ENCODE measurements at regions not wholly inside any gene's neighbourhood (a gene's known extent, or its start where the extent isn't known, plus 50 kb on each side); places are given as distances from the start of the nearest gene placed in this dataset.

DNA sequence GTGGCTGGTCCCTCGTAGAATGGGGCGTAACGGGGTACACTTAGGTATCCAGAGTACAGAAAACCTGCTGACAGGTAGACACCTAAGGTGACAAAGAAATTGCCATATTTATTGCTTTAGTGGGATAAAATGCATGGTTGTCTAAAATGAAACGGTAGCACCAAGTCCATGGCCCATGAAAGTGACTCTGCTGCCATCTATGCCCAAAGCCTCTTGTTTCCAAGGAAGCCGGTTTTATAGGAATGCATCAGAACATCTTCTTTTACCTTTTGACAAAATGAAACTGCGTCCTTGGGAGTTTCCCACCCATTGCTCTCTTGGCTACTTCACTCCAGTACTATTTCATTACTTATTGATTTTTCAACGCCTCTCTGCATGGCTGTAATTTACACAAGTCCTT lies 151.3 kb upstream of the ZFHX3 start:
- TF ChIP-seq, protein P1, sequence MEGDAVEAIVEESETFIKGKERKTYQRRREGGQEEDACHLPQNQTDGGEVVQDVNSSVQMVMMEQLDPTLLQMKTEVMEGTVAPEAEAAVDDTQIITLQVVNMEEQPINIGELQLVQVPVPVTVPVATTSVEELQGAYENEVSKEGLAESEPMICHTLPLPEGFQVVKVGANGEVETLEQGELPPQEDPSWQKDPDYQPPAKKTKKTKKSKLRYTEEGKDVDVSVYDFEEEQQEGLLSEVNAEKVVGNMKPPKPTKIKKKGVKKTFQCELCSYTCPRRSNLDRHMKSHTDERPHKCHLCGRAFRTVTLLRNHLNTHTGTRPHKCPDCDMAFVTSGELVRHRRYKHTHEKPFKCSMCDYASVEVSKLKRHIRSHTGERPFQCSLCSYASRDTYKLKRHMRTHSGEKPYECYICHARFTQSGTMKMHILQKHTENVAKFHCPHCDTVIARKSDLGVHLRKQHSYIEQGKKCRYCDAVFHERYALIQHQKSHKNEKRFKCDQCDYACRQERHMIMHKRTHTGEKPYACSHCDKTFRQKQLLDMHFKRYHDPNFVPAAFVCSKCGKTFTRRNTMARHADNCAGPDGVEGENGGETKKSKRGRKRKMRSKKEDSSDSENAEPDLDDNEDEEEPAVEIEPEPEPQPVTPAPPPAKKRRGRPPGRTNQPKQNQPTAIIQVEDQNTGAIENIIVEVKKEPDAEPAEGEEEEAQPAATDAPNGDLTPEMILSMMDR (IDR thresholded peaks at IDR 0.05): no peak
- Histone ChIP-seq H3K4me3 (ENCODE audit: low read depth, low read length) (no peak overlapping the region), H3K4me2 (ENCODE audit: low read length) (no peak overlapping the region), H2AFZ (no peak overlapping the region), H3K27me3 (ENCODE audit: control insufficient read depth, insufficient read depth, low read length) (no peaks in the 10 kb centered on the region), H3K9me3 (ENCODE audit: control insufficient read depth, low read length) (no peaks in the 10 kb centered on the region), H3K36me3 (ENCODE audit: control insufficient read depth, insufficient read depth, low read length) (no peaks in the 10 kb centered on the region), H3K27ac (no peak overlapping the region), H3K9ac (no peak overlapping the region), H3K4me1 (peaks cover 2% of the 10 kb centered on the region), H3K79me2 (no peaks in the 10 kb centered on the region)

- TF ChIP-seq, protein P1 (IDR thresholded peaks at IDR 0.05): no peak
- no peaks in the 10 kb centered on the region for H3K9me3 ChIP-seq (ENCODE audit: control insufficient read depth, low read length)
- no peaks in the 10 kb centered on the region for H3K36me3 ChIP-seq (ENCODE audit: control insufficient read depth, insufficient read depth, low read length)
Measured at GRCh38 chr16:73198481-73198880, 150.6 kb upstream of the ZFHX3 start.

GRCh38 chr16:73197598-73197997 lies 149.7 kb upstream of the ZFHX3 start:
- Histone ChIP-seq H3K9ac (no peak overlapping the region), H3K27ac (no peak overlapping the region), H3K4me1 (peaks cover 2% of the 10 kb centered on the region), H3K4me3 (ENCODE audit: low read depth, low read length) (no peak overlapping the region), H3K36me3 (ENCODE audit: control insufficient read depth, insufficient read depth, low read length) (no peaks in the 10 kb centered on the region), H3K9me3 (ENCODE audit: control insufficient read depth, low read length) (no peaks in the 10 kb centered on the region), H3K79me2 (no peaks in the 10 kb centered on the region), H3K4me2 (ENCODE audit: low read length) (no peak overlapping the region), H3K27me3 (ENCODE audit: control insufficient read depth, insufficient read depth, low read length) (no peaks in the 10 kb centered on the region), H2AFZ (no peak overlapping the region)
- TF ChIP-seq, protein P1 (IDR thresholded peaks at IDR 0.05): no peak

More at GRCh38 chr16:73198481-73198880, 150.6 kb upstream of the ZFHX3 start:
- Histone ChIP-seq H3K4me2 (ENCODE audit: low read length) (no peak overlapping the region), H3K27ac (no peak overlapping the region), H3K79me2 (no peaks in the 10 kb centered on the region), H3K4me3 (ENCODE audit: low read depth, low read length) (no peak overlapping the region), H2AFZ (no peak overlapping the region), H3K9ac (no peak overlapping the region), H3K27me3 (ENCODE audit: control insufficient read depth, insufficient read depth, low read length) (no peaks in the 10 kb centered on the region), H3K4me1 (peaks cover 2% of the 10 kb centered on the region)

DNA sequence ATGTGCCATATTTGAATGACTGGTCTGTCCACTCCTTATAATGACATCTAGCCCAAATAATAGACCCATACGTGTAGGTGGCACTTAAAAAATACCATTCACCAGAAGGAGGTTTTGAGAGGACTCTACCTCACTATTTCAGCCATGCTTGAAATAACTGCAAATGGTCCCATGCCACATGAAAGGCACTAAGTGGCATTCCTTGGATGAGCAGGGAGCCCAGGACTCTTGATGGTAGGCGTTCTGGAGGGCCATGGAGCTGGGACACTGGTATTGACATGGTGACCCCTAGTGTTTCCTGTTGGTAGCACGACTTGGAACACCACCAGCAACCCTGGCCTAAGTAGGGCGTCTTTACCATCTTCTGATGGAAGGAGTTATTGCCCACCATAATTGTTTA lies 148.7 kb upstream of the ZFHX3 start:
- TF ChIP-seq, protein P1 (IDR thresholded peaks at IDR 0.05): peak; percentile 75
- H3K4me2 ChIP-seq (ENCODE audit: low read length): no peak overlapping the region
- H3K4me3 ChIP-seq (ENCODE audit: low read depth, low read length): no peak overlapping the region
- H3K36me3 ChIP-seq (ENCODE audit: control insufficient read depth, insufficient read depth, low read length): no peaks in the 10 kb centered on the region
- H2AFZ ChIP-seq: no peak overlapping the region
- H3K9ac ChIP-seq: no peak overlapping the region
- no peak overlapping the region for H3K27ac ChIP-seq
- H3K4me1 ChIP-seq: peaks cover 2% of the 10 kb centered on the region
- H3K27me3 ChIP-seq (ENCODE audit: control insufficient read depth, insufficient read depth, low read length): no peaks in the 10 kb centered on the region
- no peaks in the 10 kb centered on the region for H3K79me2 ChIP-seq
- H3K9me3 ChIP-seq (ENCODE audit: control insufficient read depth, low read length): no peaks in the 10 kb centered on the region

GRCh38 chr16:73193464-73193863 lies 145.5 kb upstream of the ZFHX3 start:
- H3K4me3 ChIP-seq (ENCODE audit: low read depth, low read length): no peak overlapping the region
- TF ChIP-seq, protein P1 (IDR thresholded peaks at IDR 0.05): no peak
- H3K9ac ChIP-seq: no peak overlapping the region
- H3K36me3 ChIP-seq (ENCODE audit: control insufficient read depth, insufficient read depth, low read length): no peaks in the 10 kb centered on the region
- H3K9me3 ChIP-seq (ENCODE audit: control insufficient read depth, low read length): no peaks in the 10 kb centered on the region
- no peak overlapping the region for H3K4me2 ChIP-seq (ENCODE audit: low read length)
- H2AFZ ChIP-seq: no peak overlapping the region
- peaks cover 2% of the 10 kb centered on the region for H3K4me1 ChIP-seq
- H3K27ac ChIP-seq: no peak overlapping the region
- no peaks in the 10 kb centered on the region for H3K79me2 ChIP-seq
- H3K27me3 ChIP-seq (ENCODE audit: control insufficient read depth, insufficient read depth, low read length): no peaks in the 10 kb centered on the region
